ENCODE measurements at regions not wholly inside any gene's neighbourhood (a gene's known extent, or its start where the extent isn't known, plus 50 kb on each side); places are given as distances from the start of the nearest gene placed in this dataset.

- DNase-seq (ENCODE audit: low read depth in 1 of 2, low spot score in 2 of 2): no peak
- H3K14ac ChIP-seq (ENCODE audit: insufficient read length): no peak overlapping the region
- WGBS, 2 experiments (ENCODE audit: extremely low coverage in 1 of 2, insufficient coverage in 1 of 2, insufficient read length in 1 of 2, insufficient replicate concordance in 2 of 2, low coverage in 1 of 2, low lambda C conversion rate in 2 of 2, missing lambda C conversion rate in 1 of 2): 91% methylated on average over 7 of the region's 7 CpGs; no CpG with 5 or more reads in 1 of the 2 experiments
- no peak overlapping the region; the same call in 1 of the 2 replicates for H4K8ac ChIP-seq (ENCODE audit: extremely low read depth, insufficient read depth, low read length)
- no peak overlapping the region for H2AK5ac ChIP-seq (ENCODE audit: low read depth, low read length)
- no peaks in the 10 kb centered on the region for H3K79me2 ChIP-seq (ENCODE audit: control insufficient read depth in 1 of 2, insufficient read depth in 2 of 2, low read length in 2 of 2)
- H3K23ac ChIP-seq (ENCODE audit: insufficient read length): no peak overlapping the region
- H3K9ac ChIP-seq (replicated peaks in 1 of 4; ENCODE audit: extremely low read depth in 1 of 4, low read depth in 3 of 4, low read length in 3 of 4): no peak overlapping the region
- H2AFZ ChIP-seq (ENCODE audit: low read length): no peak overlapping the region
- H3K4me3 ChIP-seq (ENCODE audit: extremely low read depth in 1 of 4, insufficient read depth in 2 of 4, low read depth in 3 of 4, low read length in 4 of 4): no peak overlapping the region
- H4K20me1 ChIP-seq (replicated peaks in 1 of 2; ENCODE audit: control insufficient read depth in 1 of 2, insufficient read depth in 2 of 2, low read length in 2 of 2): no peaks in the 10 kb centered on the region
- ChIA-PET CTCF (ENCODE audit: partially characterized antibody) (interaction anchor here (0.6 to 1.2 kb wide), 5 partner anchors 13 to 84 kb away, joined by 3 to 4 read pairs (median 3); no protein-coding TSS in a partner anchor), POLR2A (ENCODE audit: partially characterized antibody) (interaction anchor here (0.6 to 1.6 kb wide), 3 partner anchors 9 to 1390 kb away, joined by 4 read pairs; no protein-coding TSS in a partner anchor)
- no peak overlapping the region for H3K27ac ChIP-seq (ENCODE audit: low read depth, low read length)
- H3K4me1 ChIP-seq (replicated peaks in 1 of 4; ENCODE audit: control insufficient read depth in 3 of 4, insufficient read depth in 4 of 4, low read length in 3 of 4): no peaks in the 10 kb centered on the region; a peak in 1 of 7 replicates
- H3K4me2 ChIP-seq (ENCODE audit: insufficient read depth in 1 of 2, low read depth in 2 of 2, low read length in 2 of 2): no peak overlapping the region
- no peaks in the 10 kb centered on the region for H3K9me3 ChIP-seq (ENCODE audit: insufficient read depth in 2 of 2, low read depth in 1 of 2, low read length in 1 of 2)
- no peak overlapping the region for H2BK20ac ChIP-seq (ENCODE audit: low read length)
- H4K91ac ChIP-seq (replicated peaks; ENCODE audit: insufficient read length, low read length): no peak overlapping the region
- no peak overlapping the region for H4K5ac ChIP-seq (ENCODE audit: insufficient read length, low read depth, low read length)
- H2BK120ac ChIP-seq (replicated peaks; ENCODE audit: low read depth, low read length): no peak overlapping the region
- H3K4ac ChIP-seq (replicated peaks; ENCODE audit: insufficient read length, low read depth, low read length): no peak overlapping the region
- no peak overlapping the region for H3K18ac ChIP-seq (ENCODE audit: extremely low read depth, low read length)
- no peak overlapping the region for H3K56ac ChIP-seq (replicated peaks; ENCODE audit: insufficient read length, low read depth, low read length)
- no peak overlapping the region for H2BK15ac ChIP-seq (ENCODE audit: low read length)
- no peak for FAIRE-seq
- no peaks in the 10 kb centered on the region for H3K36me3 ChIP-seq (ENCODE audit: control insufficient read depth in 2 of 4, insufficient read depth in 4 of 4, low read length in 3 of 4)
- 0 out of 7 replicates have a peak, but pooled peaks cover 0 to 2% (median 0%) of the 10 kb centered on the region in 4 experiments for H3K27me3 ChIP-seq (replicated peaks in 1 of 4; ENCODE audit: control insufficient read depth in 3 of 4, extremely low read depth in 1 of 4, insufficient read depth in 3 of 4, low read length in 3 of 4)
- H2BK12ac ChIP-seq (ENCODE audit: low read depth, low read length): no peak overlapping the region
- H3K23me2 ChIP-seq (ENCODE audit: low read depth, low read length): no peaks in the 10 kb centered on the region
- no peaks in the 10 kb centered on the region for H3K79me1 ChIP-seq (ENCODE audit: low read depth, low read length)
- no peak overlapping the region for H2BK5ac ChIP-seq (ENCODE audit: low read depth, low read length)
- TF ChIP-seq RFX5 (IDR thresholded peaks at IDR 0.05; ENCODE audit: borderline replicate concordance, low read depth, low read length): no peak
- TF ChIP-seq KDM5A (IDR thresholded peaks at IDR 0.05; ENCODE audit: low read length): no peak
- no peak for TF ChIP-seq KDM1A (IDR thresholded peaks at IDR 0.05; ENCODE audit: borderline replicate concordance, low read length)
- no peak for TF ChIP-seq GTF2F1 (IDR thresholded peaks at IDR 0.05; ENCODE audit: borderline replicate concordance, low read depth, low read length)
- TF ChIP-seq CEBPB (IDR thresholded peaks at IDR 0.05; ENCODE audit: low read depth, low read length): no peak
- TF ChIP-seq KDM4A (IDR thresholded peaks at IDR 0.05; ENCODE audit: low read depth, low read length, severe bottlenecking): no peak
- TF ChIP-seq BRCA1 (IDR thresholded peaks at IDR 0.05; ENCODE audit: low read depth, low read length): no peak
- TF ChIP-seq USF2 (IDR thresholded peaks at IDR 0.05; ENCODE audit: low read length): no peak
- no peak for TF ChIP-seq CHD2 (IDR thresholded peaks at IDR 0.05; ENCODE audit: low read length)
- TF ChIP-seq RNF2 (IDR thresholded peaks at IDR 0.05; ENCODE audit: borderline replicate concordance, low read depth, low read length, missing control alignments, poor library complexity, severe bottlenecking): no peak
- TF ChIP-seq ZNF274 (IDR thresholded peaks at IDR 0.05; ENCODE audit: borderline replicate concordance, extremely low read depth, low read length): no peak
- no peak for TF ChIP-seq CREB1 (IDR thresholded peaks at IDR 0.05)
- no peak for TF ChIP-seq EGR1 (IDR thresholded peaks at IDR 0.05; ENCODE audit: borderline replicate concordance, low read depth, low read length)
- no peak for TF ChIP-seq TAF1 (IDR thresholded peaks at IDR 0.05; ENCODE audit: low read depth, low read length)
Measured at GRCh38 chr10:126847666-126848065, 57.6 kb upstream of the DOCK1 start.

Measured in H1 (cell line).